NB4 (cell line): ENCODE measurements at regions not wholly inside any gene's neighbourhood (a gene's known extent, or its start where the extent isn't known, plus 50 kb on each side); places are given as distances from the start of the nearest gene placed in this dataset.
"Not testable (repeated sequence)": the region's sequence is repeated elsewhere in the genome, so short reads cannot be mapped to it uniquely, and the experiment has no call there.

ENCODE experiments used
- DNase-seq: peaks from one replicate; pipeline ENCODE4 v3.0.0; 2010; ENCODE audit warnings: low read depth
- H3K4me3 ChIP-seq: one replicate; pipeline ENCODE4 v1.5.1; 2011; ENCODE audit warnings: mild to moderate bottlenecking, low read depth, low read length, moderate library complexity
- MAX ChIP-seq: IDR thresholded peaks from 2 replicates; pipeline ENCODE4 v1.6.1; 2011; ENCODE audit warnings: low read depth, low read length
- MYC ChIP-seq: IDR thresholded peaks from 2 replicates; pipeline ENCODE4 v1.6.1; 2011; ENCODE audit warnings: low read depth, low read length
- POLR2A ChIP-seq: IDR thresholded peaks from 2 replicates; pipeline ENCODE4 v1.6.1; 2011; ENCODE audit warnings: mild to moderate bottlenecking; ENCODE audit not compliant: insufficient read length; ENCODE audit errors: extremely low read depth
- TF ChIP-seq, protein P1 (sequence below): IDR thresholded peaks from one replicate; pipeline ENCODE4 v1.5.1; 2012; ENCODE audit warnings: low read depth, low read length

DNA sequence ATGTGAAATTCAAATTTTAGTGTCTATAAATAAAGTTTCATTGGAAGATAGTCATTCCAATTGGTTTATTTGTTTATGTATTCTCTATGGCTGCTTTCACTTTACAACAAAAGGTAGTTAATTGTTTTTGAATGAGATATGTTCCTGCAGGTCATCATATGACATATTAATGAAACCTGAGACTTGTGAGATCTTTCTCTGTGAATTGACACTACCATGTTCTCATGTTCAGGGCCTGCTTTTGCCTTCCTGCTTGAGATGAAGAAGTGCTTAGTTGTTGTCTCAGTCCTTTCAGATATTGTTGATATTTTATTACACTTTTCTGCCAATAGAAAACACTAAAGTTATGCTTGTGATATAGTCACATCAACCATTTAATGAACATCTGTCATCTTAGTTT is 132.5 kb downstream of the UTRN start:
- TF ChIP-seq MAX (no peak), MYC (no peak), POLR2A (no peak)
- TF ChIP-seq, protein P1, sequence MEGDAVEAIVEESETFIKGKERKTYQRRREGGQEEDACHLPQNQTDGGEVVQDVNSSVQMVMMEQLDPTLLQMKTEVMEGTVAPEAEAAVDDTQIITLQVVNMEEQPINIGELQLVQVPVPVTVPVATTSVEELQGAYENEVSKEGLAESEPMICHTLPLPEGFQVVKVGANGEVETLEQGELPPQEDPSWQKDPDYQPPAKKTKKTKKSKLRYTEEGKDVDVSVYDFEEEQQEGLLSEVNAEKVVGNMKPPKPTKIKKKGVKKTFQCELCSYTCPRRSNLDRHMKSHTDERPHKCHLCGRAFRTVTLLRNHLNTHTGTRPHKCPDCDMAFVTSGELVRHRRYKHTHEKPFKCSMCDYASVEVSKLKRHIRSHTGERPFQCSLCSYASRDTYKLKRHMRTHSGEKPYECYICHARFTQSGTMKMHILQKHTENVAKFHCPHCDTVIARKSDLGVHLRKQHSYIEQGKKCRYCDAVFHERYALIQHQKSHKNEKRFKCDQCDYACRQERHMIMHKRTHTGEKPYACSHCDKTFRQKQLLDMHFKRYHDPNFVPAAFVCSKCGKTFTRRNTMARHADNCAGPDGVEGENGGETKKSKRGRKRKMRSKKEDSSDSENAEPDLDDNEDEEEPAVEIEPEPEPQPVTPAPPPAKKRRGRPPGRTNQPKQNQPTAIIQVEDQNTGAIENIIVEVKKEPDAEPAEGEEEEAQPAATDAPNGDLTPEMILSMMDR = no peak
- no peak overlapping the region for H3K4me3 ChIP-seq
- DNase-seq = no peak

GRCh38 chr6:144418959-144419545 is 133.9 kb downstream of the UTRN start:
- no peak overlapping the region for H3K4me3 ChIP-seq
- TF ChIP-seq POLR2A (no peak), MAX (no peak), MYC (no peak)
- TF ChIP-seq, protein P1 = no peak
- no peak for DNase-seq

DNA sequence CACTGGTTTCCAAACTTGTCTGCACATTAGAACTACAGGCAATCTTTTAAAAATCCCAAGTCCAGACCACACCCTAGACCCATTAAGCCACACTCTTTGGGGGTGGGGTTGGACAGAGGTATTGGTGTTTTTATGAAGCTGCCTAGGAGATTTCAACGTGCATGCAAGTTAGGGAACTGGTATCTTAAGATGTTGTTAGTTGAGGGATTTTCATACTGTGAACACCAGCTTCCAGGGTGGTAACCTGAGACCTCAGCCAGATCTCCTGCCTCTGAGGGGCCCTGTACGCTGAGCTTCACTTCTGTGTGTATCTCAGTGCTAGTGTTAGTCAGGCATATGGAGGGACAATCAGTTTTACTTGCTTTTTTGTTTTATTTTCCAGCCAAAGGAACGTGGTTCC is 138.0 kb downstream of the UTRN start:
- no peak overlapping the region for H3K4me3 ChIP-seq

GRCh38 chr6:144429753-144430152 is 144.6 kb downstream of the UTRN start:
- TF ChIP-seq MYC (no peak), MAX (no peak), POLR2A (no peak)
- TF ChIP-seq, protein P1 = no peak
- DNase-seq = no peak
- H3K4me3 ChIP-seq = no peak overlapping the region

More for the DNA sequence above, 138.0 kb downstream of the UTRN start:
- DNase-seq = no peak
- no peak for TF ChIP-seq MYC
- no peak for TF ChIP-seq MAX
- TF ChIP-seq, protein P1 = no peak
- TF ChIP-seq POLR2A = no peak

- not testable (repeated sequence) for DNase-seq
Observed at GRCh38 chr6:144433446-144433845, 148.3 kb downstream of the UTRN start.

DNA sequence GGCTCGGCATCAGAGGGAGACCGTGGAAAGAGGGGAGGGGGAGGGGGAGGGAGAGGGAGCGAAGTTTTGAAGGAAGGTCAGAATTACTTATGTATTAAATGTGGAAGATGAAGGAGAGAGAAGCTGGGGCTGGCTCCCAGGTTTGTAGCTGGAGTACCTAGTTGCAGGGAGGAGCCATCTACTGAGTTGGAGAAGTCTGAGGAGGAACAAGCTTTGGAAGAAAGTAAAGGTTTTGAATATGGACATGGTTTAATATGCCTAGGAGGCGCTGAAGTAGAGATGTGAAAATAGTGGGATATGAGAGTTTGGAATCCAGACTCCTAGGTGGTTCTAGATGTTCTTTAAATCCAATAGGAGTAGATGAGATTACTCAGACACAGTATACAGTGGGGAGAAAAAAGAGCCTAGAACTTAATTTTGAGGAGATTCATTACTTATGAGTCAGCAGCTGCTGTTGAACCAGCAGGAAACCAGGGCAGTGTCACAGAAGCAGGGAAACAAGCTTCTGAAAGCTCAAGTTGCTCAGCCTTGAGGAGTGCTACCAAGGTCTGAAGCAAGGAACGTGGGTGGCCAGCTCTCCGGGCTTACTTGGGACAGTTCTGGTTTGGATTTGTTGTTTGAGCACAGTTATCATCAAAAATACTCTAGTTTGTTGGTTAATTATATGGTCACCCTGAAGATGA is 149.3 kb downstream of the UTRN start:
- TF ChIP-seq MYC (no peak), POLR2A (no peak), MAX (no peak)
- TF ChIP-seq, protein P1 = no peak
- DNase-seq = peak; percentile 11

More at GRCh38 chr6:144433446-144433845, 148.3 kb downstream of the UTRN start:
- H3K4me3 ChIP-seq = not testable (repeated sequence)

More for the DNA sequence above, 149.3 kb downstream of the UTRN start:
- H3K4me3 ChIP-seq = no peak overlapping the region
